ENCODE measurements at regions not wholly inside any gene's neighbourhood (a gene's known extent, or its start where the extent isn't known, plus 50 kb on each side); places are given as distances from the start of the nearest gene placed in this dataset.

DNA sequence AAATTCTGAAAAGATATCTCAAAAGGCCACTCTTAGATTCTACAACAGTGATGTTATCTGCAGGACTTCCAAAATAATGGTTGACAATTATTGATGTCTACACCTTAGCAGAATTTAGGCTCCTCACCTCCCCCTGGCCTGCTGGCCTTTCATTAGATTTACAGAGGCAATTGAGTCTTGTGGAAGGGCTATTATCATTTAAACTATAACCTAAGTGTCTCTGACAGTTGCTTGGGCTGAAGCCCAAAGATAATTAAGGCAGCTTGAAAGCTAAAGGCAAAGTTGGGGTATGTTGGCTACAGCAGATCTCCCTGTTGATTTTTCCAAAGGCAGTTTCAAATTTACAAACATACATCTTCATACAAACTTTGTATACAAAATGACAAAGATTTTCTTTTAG is 912.3 kb downstream of the TAF11L14 start:
- intact Hi-C loops (cut with micrococcal nuclease): no loop called here
- TF ChIP-seq CTCF (IDR thresholded peaks at IDR 0.05): no peak
- Mint-ChIP-seq H3K36me3 (ENCODE audit: low read depth) (no peaks in the 10 kb centered on the region), H3K4me3 (no peak overlapping the region), H3K9me3 (peaks cover 13% of the 10 kb centered on the region), H3K27ac (no peak overlapping the region), H3K27me3 (no peaks in the 10 kb centered on the region), H3K4me1 (ENCODE audit: low read depth) (no peaks in the 10 kb centered on the region)
- CTCF ChIA-PET: no interaction called here
- ATAC-seq (no peak), DNase-seq (no peak)
- POLR2A ChIA-PET: no interaction called here

GRCh38 chr5:18551716-18552115 is 917.5 kb downstream of the TAF11L14 start:
- no peaks in the 10 kb centered on the region for H3K27me3 Mint-ChIP-seq

DNA sequence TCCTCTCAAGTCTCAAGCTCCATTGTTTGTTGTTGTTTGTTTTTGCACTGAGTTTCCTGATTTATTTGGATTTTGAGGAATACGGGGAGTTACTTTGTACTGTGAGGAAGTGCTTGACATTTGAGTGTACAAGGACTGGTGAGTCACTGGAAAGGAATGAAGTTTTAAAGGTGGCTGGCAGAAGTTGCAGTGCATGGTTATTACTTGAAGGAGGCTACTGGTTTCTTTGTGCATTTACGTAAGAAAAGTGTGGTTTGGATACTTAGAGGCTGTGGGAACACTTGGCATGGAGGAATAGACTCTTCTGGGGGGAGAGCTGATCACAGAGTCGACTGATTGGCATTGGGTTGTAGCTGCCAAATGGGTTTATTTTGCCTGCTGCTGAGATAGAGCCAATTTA is 919.0 kb downstream of the TAF11L14 start:
- Mint-ChIP-seq H3K36me3 (ENCODE audit: low read depth) (no peaks in the 10 kb centered on the region), H3K27me3 (no peaks in the 10 kb centered on the region), H3K4me1 (ENCODE audit: low read depth) (no peaks in the 10 kb centered on the region), H3K27ac (no peak overlapping the region), H3K4me3 (no peak overlapping the region), H3K9me3 (peaks cover 10% of the 10 kb centered on the region)
- TF ChIP-seq CTCF (IDR thresholded peaks at IDR 0.05): no peak
- ChIA-PET CTCF (no interaction called here), POLR2A (no interaction called here)
- intact Hi-C loops (cut with micrococcal nuclease): no loop called here
- ATAC-seq: no peak
- no peak for DNase-seq

More at GRCh38 chr5:18551716-18552115, 917.5 kb downstream of the TAF11L14 start:
- intact Hi-C loops (cut with micrococcal nuclease): no loop called here
- H3K36me3 Mint-ChIP-seq (ENCODE audit: low read depth): no peaks in the 10 kb centered on the region
- CTCF ChIA-PET: no interaction called here
- H3K4me1 Mint-ChIP-seq (ENCODE audit: low read depth): no peaks in the 10 kb centered on the region
- no peak overlapping the region for H3K4me3 Mint-ChIP-seq
- ATAC-seq (no peak), DNase-seq (no peak)
- POLR2A ChIA-PET: no interaction called here
- no peak overlapping the region for H3K27ac Mint-ChIP-seq
- H3K9me3 Mint-ChIP-seq: peaks cover 13% of the 10 kb centered on the region
- TF ChIP-seq CTCF (IDR thresholded peaks at IDR 0.05): no peak

DNA sequence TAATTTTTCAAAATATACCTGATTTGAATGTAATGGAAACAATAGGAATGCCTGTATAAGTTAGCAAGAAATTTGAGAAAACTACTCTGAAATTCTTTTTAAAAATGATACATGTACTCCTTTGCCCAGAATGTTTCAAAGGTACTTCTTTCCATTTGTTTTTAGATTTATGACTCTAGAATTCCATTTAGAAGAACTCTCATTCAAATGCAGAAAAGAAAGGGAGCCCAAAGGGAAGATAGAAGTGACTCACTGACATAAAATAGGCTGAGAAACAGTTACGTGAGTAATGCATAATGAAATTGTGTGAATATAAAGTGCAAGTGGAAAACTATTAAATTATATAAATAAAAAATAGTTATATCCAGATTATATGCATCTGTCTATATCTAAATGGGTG is 926.3 kb downstream of the TAF11L14 start:
- Mint-ChIP-seq H3K27me3 (no peaks in the 10 kb centered on the region), H3K9me3 (no peaks in the 10 kb centered on the region), H3K4me3 (no peak overlapping the region), H3K36me3 (ENCODE audit: low read depth) (no peaks in the 10 kb centered on the region), H3K4me1 (ENCODE audit: low read depth) (no peaks in the 10 kb centered on the region), H3K27ac (no peak overlapping the region)
- intact Hi-C loops (cut with micrococcal nuclease): no loop called here
- ATAC-seq (no peak), DNase-seq (no peak)
- TF ChIP-seq CTCF (IDR thresholded peaks at IDR 0.05): no peak
- CTCF ChIA-PET: no interaction called here
- POLR2A ChIA-PET: no interaction called here

GRCh38 chr5:18563853-18564252 is 929.6 kb downstream of the TAF11L14 start:
- CTCF ChIA-PET: no interaction called here

More at GRCh38 chr5:18563853-18564252, 929.6 kb downstream of the TAF11L14 start:
- H3K9me3 Mint-ChIP-seq: peaks cover 4% of the 10 kb centered on the region
- H3K27ac Mint-ChIP-seq: no peak overlapping the region
- no peaks in the 10 kb centered on the region for H3K4me1 Mint-ChIP-seq (ENCODE audit: low read depth)
- H3K36me3 Mint-ChIP-seq (ENCODE audit: low read depth): no peaks in the 10 kb centered on the region
- no peak for ATAC-seq
- no peaks in the 10 kb centered on the region for H3K27me3 Mint-ChIP-seq
- intact Hi-C loops (cut with micrococcal nuclease): no loop called here
- DNase-seq: no peak
- H3K4me3 Mint-ChIP-seq: no peak overlapping the region
- POLR2A ChIA-PET: no interaction called here
- no peak for TF ChIP-seq CTCF (IDR thresholded peaks at IDR 0.05)

Measured in activated CD8-positive, alpha-beta T cell treated with anti-CD3 and anti-CD28 coated beads for 36 hours (primary cell).